Lung (tissue), 11 donors: ENCODE measurements at regions not wholly inside any gene's neighbourhood (a gene's known extent, or its start where the extent isn't known, plus 50 kb on each side); places are given as distances from the start of the nearest gene placed in this dataset.

ENCODE experiments used
- ATAC-seq: fragments of 200-7000 bp; cut with Tn5 transposase; one replicate; pipeline ENCODE4 v1.9.1; 2020; ENCODE audit warnings: moderate number of reproducible peaks; ENCODE audit not compliant: insufficient read depth, low FRiP score
- DNase-seq, 3 donors: peaks; one replicate each; pipeline ENCODE4 v3.0.0-alpha.2; 2013 to 2017
- H3K27ac ChIP-seq, 2 donors: one replicate each; pipeline ENCODE4 v1.5.1; 2013; ENCODE audit warnings: mild to moderate bottlenecking in 2 of 2, moderate library complexity in 2 of 2, control low read depth in 1 of 2, inconsistent platforms in 1 of 2, low read depth in 1 of 2, low read length in 1 of 2
- H3K27me3 ChIP-seq, 3 donors: one replicate each; pipeline ENCODE4 v1.5.1; 2013; ENCODE audit warnings: low read length in 2 of 3; ENCODE audit not compliant: control insufficient read depth in 3 of 3, insufficient read depth in 3 of 3
- H3K36me3 ChIP-seq, 4 donors: one replicate each; pipeline ENCODE4 v1.5.1; 2013; ENCODE audit warnings: low read length in 4 of 4, mild to moderate bottlenecking in 1 of 4, moderate library complexity in 1 of 4; ENCODE audit not compliant: control insufficient read depth in 4 of 4, insufficient read depth in 4 of 4
- H3K4me1 ChIP-seq, 5 donors: one replicate each; pipeline ENCODE4 v1.5.1; 2013; ENCODE audit warnings: low read length in 5 of 5, mild to moderate bottlenecking in 2 of 5, moderate library complexity in 1 of 5; ENCODE audit not compliant: control insufficient read depth in 5 of 5, insufficient read depth in 5 of 5
- H3K4me3 ChIP-seq: one replicate; pipeline ENCODE4 v1.5.1; 2013; ENCODE audit warnings: mild to moderate bottlenecking, control low read depth, moderate library complexity
- H3K9ac ChIP-seq, 2 donors: one replicate each; pipeline ENCODE4 v1.5.1; 2013; ENCODE audit warnings: low read length in 2 of 2, control low read depth in 1 of 2; ENCODE audit not compliant: insufficient read depth in 1 of 2
- H3K9me3 ChIP-seq, 4 donors: one replicate each; pipeline ENCODE4 v1.5.1; 2013; ENCODE audit warnings: low read length in 3 of 4, mild to moderate bottlenecking in 1 of 4, moderate library complexity in 1 of 4; ENCODE audit not compliant: control insufficient read depth in 4 of 4, insufficient read depth in 3 of 4
- WGBS, 2 donors: extraction: QIAGEN DNeasy Blood & Tissue Kit; methylation state at CpG; one replicate each; pipeline ENCODE4 v1.1.7; 2013; 5-methylcytosine and 5-hydroxymethylcytosine counted together
- TF ChIP-seq, protein P1 (sequence below): IDR thresholded peaks from 2 replicates; pipeline ENCODE4 v1.5.1; 2012; ENCODE audit warnings: mild to moderate bottlenecking; ENCODE audit errors: control extremely low read depth, extremely low read depth
- donor health status: control.
- donor health status: control.
- donor health status: Bipolar disorder and iron deficiency.
- donor health status: healthy.
- donor health status: DM: yes; HTN: yes; CAD: no.

DNA sequence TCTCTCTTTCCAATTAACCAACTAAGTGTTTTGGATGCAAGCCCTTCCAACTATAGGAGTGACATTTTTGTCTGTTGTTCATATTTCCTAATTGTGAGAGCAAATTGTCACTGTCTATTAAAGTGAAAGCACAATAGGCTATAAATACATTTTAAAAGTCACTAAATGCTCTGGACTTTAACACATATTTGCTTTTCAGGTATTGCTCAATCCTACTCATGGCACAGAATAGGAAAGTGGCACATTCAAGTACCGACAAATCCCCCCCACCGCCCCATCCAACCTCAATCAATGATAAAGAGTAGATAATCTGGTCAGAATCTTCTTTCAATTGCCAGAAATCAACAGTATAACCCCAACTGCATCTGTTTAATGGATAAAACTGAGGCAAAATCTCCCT, 419.8 kb downstream of the PLK2 start:
- no peak for ATAC-seq

DNA sequence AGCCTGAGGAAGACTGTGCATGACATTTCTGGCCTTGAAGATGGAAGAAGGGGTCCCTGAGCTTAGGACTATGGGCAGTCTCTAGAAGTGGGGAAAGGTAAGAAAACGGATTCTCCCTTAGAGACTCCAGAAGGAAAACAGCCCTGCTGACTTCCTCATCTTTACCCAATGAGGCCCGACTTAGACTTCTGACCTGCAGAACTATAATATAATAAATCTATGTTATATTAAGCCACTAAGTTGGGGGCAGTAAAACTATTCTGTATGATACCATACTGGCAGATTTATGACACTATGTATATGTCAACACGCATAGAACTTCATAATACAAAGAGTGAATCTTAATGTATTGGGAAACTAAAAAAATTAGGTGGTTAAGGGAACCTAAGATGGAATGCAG, 422.0 kb downstream of the PLK2 start:
- DNase-seq (no peak), ATAC-seq (no peak)
- Histone ChIP-seq H3K4me3 (no peak overlapping the region), H3K9ac (no peak overlapping the region), H3K9me3 (no peaks in the 10 kb centered on the region), H3K27ac (no peak overlapping the region), H3K4me1 (peaks cover 0 to 3% (median 0%) of the 10 kb centered on the region in 5 donors), H3K36me3 (no peaks in the 10 kb centered on the region), H3K27me3 (no peaks in the 10 kb centered on the region)
- WGBS, 2 donors: 92 to 95% methylated on average over 3 of the region's 3 CpGs
- TF ChIP-seq, protein P1, sequence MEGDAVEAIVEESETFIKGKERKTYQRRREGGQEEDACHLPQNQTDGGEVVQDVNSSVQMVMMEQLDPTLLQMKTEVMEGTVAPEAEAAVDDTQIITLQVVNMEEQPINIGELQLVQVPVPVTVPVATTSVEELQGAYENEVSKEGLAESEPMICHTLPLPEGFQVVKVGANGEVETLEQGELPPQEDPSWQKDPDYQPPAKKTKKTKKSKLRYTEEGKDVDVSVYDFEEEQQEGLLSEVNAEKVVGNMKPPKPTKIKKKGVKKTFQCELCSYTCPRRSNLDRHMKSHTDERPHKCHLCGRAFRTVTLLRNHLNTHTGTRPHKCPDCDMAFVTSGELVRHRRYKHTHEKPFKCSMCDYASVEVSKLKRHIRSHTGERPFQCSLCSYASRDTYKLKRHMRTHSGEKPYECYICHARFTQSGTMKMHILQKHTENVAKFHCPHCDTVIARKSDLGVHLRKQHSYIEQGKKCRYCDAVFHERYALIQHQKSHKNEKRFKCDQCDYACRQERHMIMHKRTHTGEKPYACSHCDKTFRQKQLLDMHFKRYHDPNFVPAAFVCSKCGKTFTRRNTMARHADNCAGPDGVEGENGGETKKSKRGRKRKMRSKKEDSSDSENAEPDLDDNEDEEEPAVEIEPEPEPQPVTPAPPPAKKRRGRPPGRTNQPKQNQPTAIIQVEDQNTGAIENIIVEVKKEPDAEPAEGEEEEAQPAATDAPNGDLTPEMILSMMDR: no peak

More for the DNA sequence above, 419.8 kb downstream of the PLK2 start:
- Histone ChIP-seq H3K4me1 (peaks cover 0 to 3% (median 0%) of the 10 kb centered on the region in 5 donors), H3K4me3 (no peak overlapping the region), H3K36me3 (no peaks in the 10 kb centered on the region), H3K9ac (no peak overlapping the region), H3K27ac (no peak overlapping the region), H3K27me3 (no peaks in the 10 kb centered on the region), H3K9me3 (no peaks in the 10 kb centered on the region)
- no peak for DNase-seq
- TF ChIP-seq, protein P1: no peak
- WGBS, 2 donors: 31 to 42% methylated on average over 2 of the region's 2 CpGs

DNA sequence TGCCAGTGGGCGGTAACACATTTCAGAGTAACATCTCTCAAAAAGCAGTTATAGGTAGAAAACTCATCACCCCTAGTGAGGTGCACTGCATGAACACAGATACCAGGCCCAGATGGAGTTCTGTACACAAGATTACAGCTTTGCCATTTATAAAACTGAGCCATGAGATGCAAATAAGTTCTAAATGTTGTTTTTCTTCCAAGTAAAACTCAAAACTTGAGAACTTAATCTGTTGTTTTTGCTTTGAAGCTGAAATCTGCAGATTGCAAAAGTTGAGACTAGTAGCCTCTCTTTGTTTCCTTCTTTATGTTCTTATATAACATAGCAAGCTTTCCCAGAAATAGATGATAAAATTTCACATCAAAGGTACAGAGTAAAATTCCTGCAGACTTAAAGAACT, 434.1 kb downstream of the PLK2 start:
- 95 to 100% methylated on average over 1 of the region's 1 CpG for WGBS, 2 donors
- Histone ChIP-seq H3K9ac (no peak overlapping the region), H3K27me3 (no peaks in the 10 kb centered on the region), H3K4me3 (no peak overlapping the region), H3K4me1 (no peaks in the 10 kb centered on the region), H3K9me3 (no peaks in the 10 kb centered on the region), H3K36me3 (no peaks in the 10 kb centered on the region), H3K27ac (no peak overlapping the region)
- ATAC-seq (no peak), DNase-seq (no peak)
- TF ChIP-seq, protein P1: no peak

DNA sequence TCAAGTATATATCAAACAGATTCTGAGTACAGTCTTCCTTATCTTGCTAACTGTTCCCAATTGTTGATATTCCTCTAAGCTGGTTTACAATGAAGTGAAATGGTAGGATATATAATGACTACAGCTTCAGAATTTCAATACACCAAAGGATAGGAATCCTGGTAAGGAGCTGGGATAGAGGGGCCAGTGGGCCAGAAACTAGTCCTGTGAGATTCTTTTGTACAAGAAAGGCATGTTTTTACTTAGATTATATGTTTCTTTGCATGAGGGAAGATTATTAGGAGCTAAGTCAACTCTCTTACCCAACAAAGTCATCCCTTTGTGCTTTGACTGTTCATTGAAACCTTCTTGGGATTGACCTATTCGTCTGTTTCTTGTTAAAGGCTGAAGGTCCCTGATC, 435.7 kb downstream of the PLK2 start:
- no peak overlapping the region for H3K9ac ChIP-seq
- 0% methylated on average over 1 of the region's 1 CpG for WGBS, 2 donors
- no peak for ATAC-seq

More for the DNA sequence above, 435.7 kb downstream of the PLK2 start:
- Histone ChIP-seq H3K27me3 (no peaks in the 10 kb centered on the region), H3K9me3 (no peaks in the 10 kb centered on the region), H3K27ac (no peak overlapping the region), H3K4me1 (peaks cover 0 to 9% (median 3%) of the 10 kb centered on the region in 5 donors), H3K36me3 (no peaks in the 10 kb centered on the region), H3K4me3 (no peak overlapping the region)
- DNase-seq: no peak
- TF ChIP-seq, protein P1: no peak
